ENCODE measurements at regions not wholly inside any gene's neighbourhood (a gene's known extent, or its start where the extent isn't known, plus 50 kb on each side); places are given as distances from the start of the nearest gene placed in this dataset.
"Not testable (repeated sequence)": the region's sequence is repeated elsewhere in the genome, so short reads cannot be mapped to it uniquely, and the experiment has no call there.

- TF ChIP-seq CTCF (IDR thresholded peaks at IDR 0.05; ENCODE audit: low read depth, low read length, missing control alignments), result no peak
Observed at GRCh38 chr5:144036476-144036875, 134.0 kb downstream of the YIPF5 start.

GRCh38 chr5:144040615-144041305, 129.7 kb downstream of the YIPF5 start:
- DNase-seq (ENCODE audit: low read depth), result no peak
- no peak for TF ChIP-seq CTCF (IDR thresholded peaks at IDR 0.05; ENCODE audit: low read depth, low read length, missing control alignments)
- no peak overlapping the region for H3K4me3 ChIP-seq (ENCODE audit: low read depth, low read length)

More at GRCh38 chr5:144036476-144036875, 134.0 kb downstream of the YIPF5 start:
- no peak overlapping the region for H3K4me3 ChIP-seq (ENCODE audit: low read depth, low read length)
- DNase-seq (ENCODE audit: low read depth), result no peak

- no peak overlapping the region for H3K4me3 ChIP-seq (ENCODE audit: low read depth, low read length)
- no peak for TF ChIP-seq CTCF (IDR thresholded peaks at IDR 0.05; ENCODE audit: low read depth, low read length, missing control alignments)
- no peak for DNase-seq (ENCODE audit: low read depth)
Observed at GRCh38 chr5:144042156-144042555, 128.3 kb downstream of the YIPF5 start.

GRCh38 chr5:144048259-144048856, 122.1 kb downstream of the YIPF5 start:
- H3K4me3 ChIP-seq (ENCODE audit: low read depth, low read length), result no peak overlapping the region
- DNase-seq (ENCODE audit: low read depth), result no peak
- no peak for TF ChIP-seq CTCF (IDR thresholded peaks at IDR 0.05; ENCODE audit: low read depth, low read length, missing control alignments)

GRCh38 chr5:144055391-144055790, 115.1 kb downstream of the YIPF5 start:
- H3K4me3 ChIP-seq (ENCODE audit: low read depth, low read length); DNase-seq (ENCODE audit: low read depth): not testable (repeated sequence)

GRCh38 chr5:144060091-144060490, 110.4 kb downstream of the YIPF5 start:
- DNase-seq (ENCODE audit: low read depth); H3K4me3 ChIP-seq (ENCODE audit: low read depth, low read length): not testable (repeated sequence)

GRCh38 chr5:144060598-144060997, 109.9 kb downstream of the YIPF5 start:
- no peak for TF ChIP-seq CTCF (IDR thresholded peaks at IDR 0.05; ENCODE audit: low read depth, low read length, missing control alignments)
- H3K4me3 ChIP-seq (ENCODE audit: low read depth, low read length), result no peak overlapping the region
- DNase-seq (ENCODE audit: low read depth), result no peak

GRCh38 chr5:144065786-144066185, 104.7 kb downstream of the YIPF5 start:
- TF ChIP-seq CTCF (IDR thresholded peaks at IDR 0.05; ENCODE audit: low read depth, low read length, missing control alignments), result no peak
- no peak overlapping the region for H3K4me3 ChIP-seq (ENCODE audit: low read depth, low read length)
- no peak for DNase-seq (ENCODE audit: low read depth)
